Mammary epithelial cell (primary cell): ENCODE measurements at regions not wholly inside any gene's neighbourhood (a gene's known extent, or its start where the extent isn't known, plus 50 kb on each side); places are given as distances from the start of the nearest gene placed in this dataset.

Experiments used
- EZH2 ChIP-seq: IDR thresholded peaks from 2 replicates; pipeline ENCODE4 v1.6.1; 2012; ENCODE audit warnings: low read length, inconsistent platforms, borderline replicate concordance
- TF ChIP-seq, protein P1 (sequence below), 2 donors: IDR thresholded peaks in 1 of 2; conservative IDR thresholded peaks in 1 of 2; 2 replicates each; pipeline ENCODE4 v1.5.1; 2011 to 2012; ENCODE audit warnings: inconsistent platforms in 2 of 2, low read length in 2 of 2, mild to moderate bottlenecking in 2 of 2, control low read depth in 1 of 2, low read depth in 1 of 2; ENCODE audit not compliant: insufficient read depth in 1 of 2; ENCODE audit errors: extremely low read depth in 1 of 2

DNA sequence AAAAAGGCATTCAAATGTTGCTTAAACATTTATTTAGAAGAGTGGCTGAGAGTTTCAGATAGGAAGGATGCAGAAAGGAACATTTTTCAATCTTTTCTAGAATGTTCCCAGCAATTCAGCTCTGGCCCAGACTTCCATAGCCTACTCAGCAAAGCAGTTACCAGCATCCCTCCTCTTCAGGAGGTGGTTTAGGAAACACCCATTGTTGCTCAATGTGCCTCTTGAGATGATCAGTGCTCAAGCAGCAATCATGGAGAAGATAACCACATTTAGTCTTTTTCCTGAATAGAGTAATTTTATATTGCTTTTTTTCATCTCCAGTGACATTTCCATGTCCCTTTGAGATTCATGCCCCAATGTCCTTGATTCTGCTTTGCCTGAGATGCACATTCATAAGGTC lies 328.7 kb upstream of the PPARGC1A start:
- TF ChIP-seq, protein P1, sequence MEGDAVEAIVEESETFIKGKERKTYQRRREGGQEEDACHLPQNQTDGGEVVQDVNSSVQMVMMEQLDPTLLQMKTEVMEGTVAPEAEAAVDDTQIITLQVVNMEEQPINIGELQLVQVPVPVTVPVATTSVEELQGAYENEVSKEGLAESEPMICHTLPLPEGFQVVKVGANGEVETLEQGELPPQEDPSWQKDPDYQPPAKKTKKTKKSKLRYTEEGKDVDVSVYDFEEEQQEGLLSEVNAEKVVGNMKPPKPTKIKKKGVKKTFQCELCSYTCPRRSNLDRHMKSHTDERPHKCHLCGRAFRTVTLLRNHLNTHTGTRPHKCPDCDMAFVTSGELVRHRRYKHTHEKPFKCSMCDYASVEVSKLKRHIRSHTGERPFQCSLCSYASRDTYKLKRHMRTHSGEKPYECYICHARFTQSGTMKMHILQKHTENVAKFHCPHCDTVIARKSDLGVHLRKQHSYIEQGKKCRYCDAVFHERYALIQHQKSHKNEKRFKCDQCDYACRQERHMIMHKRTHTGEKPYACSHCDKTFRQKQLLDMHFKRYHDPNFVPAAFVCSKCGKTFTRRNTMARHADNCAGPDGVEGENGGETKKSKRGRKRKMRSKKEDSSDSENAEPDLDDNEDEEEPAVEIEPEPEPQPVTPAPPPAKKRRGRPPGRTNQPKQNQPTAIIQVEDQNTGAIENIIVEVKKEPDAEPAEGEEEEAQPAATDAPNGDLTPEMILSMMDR (conservative IDR thresholded peaks at IDR 0.05 in 1 of 2, IDR thresholded peaks at IDR 0.05 in 1 of 2; ENCODE audit: extremely low read depth in 1 of 2, insufficient read depth in 1 of 2, low read depth in 1 of 2, low read length in 2 of 2) = no peak
- no peak for TF ChIP-seq EZH2
